ENCODE measurements at regions not wholly inside any gene's neighbourhood (a gene's known extent, or its start where the extent isn't known, plus 50 kb on each side); places are given as distances from the start of the nearest gene placed in this dataset.

DNA sequence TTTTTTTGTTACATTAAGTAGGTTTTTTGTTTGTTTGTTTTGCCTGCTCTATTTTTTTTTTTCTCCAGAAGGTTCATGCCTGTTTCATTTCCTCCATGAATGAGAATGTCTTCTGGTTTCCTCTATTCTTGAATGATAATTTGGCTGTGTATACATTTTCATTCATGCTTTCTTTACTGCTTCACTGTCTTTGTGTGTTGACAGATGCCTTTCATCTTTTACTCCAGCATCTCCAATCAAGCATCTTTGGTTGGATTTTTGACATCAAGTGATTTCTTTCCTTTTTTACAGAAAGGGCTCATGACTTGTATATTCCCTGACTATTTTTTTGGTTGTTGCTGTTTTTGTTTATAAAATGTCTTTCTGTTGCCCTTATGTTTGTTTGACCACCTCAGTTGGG lies 156.5 kb downstream of the MDFIC start:
- no peak for TF ChIP-seq EZH2 (IDR thresholded peaks at IDR 0.05; ENCODE audit: borderline replicate concordance, low read length)
- TF ChIP-seq, protein P1, sequence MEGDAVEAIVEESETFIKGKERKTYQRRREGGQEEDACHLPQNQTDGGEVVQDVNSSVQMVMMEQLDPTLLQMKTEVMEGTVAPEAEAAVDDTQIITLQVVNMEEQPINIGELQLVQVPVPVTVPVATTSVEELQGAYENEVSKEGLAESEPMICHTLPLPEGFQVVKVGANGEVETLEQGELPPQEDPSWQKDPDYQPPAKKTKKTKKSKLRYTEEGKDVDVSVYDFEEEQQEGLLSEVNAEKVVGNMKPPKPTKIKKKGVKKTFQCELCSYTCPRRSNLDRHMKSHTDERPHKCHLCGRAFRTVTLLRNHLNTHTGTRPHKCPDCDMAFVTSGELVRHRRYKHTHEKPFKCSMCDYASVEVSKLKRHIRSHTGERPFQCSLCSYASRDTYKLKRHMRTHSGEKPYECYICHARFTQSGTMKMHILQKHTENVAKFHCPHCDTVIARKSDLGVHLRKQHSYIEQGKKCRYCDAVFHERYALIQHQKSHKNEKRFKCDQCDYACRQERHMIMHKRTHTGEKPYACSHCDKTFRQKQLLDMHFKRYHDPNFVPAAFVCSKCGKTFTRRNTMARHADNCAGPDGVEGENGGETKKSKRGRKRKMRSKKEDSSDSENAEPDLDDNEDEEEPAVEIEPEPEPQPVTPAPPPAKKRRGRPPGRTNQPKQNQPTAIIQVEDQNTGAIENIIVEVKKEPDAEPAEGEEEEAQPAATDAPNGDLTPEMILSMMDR (IDR thresholded peaks at IDR 0.05; ENCODE audit: low read length), result no peak

All from OCI-LY1 (cell line).